UCSD-AML1 (cell line): ENCODE measurements at regions not wholly inside any gene's neighbourhood (a gene's known extent, or its start where the extent isn't known, plus 50 kb on each side); places are given as distances from the start of the nearest gene placed in this dataset.
"Not testable (repeated sequence)": the region's sequence is repeated elsewhere in the genome, so short reads cannot be mapped to it uniquely, and the experiment has no call there.

ENCODE experiments used
- DNase-seq: peaks from one replicate; lab custom pipeline; 2025; ENCODE audit not compliant: unreplicated experiment; lab: John Stamatoyannopoulos, UW

- DNase-seq, result no peak
Measured at GRCh38 chr10:43921478-43921877, 272.8 kb upstream of the ZNF32 start.

DNA sequence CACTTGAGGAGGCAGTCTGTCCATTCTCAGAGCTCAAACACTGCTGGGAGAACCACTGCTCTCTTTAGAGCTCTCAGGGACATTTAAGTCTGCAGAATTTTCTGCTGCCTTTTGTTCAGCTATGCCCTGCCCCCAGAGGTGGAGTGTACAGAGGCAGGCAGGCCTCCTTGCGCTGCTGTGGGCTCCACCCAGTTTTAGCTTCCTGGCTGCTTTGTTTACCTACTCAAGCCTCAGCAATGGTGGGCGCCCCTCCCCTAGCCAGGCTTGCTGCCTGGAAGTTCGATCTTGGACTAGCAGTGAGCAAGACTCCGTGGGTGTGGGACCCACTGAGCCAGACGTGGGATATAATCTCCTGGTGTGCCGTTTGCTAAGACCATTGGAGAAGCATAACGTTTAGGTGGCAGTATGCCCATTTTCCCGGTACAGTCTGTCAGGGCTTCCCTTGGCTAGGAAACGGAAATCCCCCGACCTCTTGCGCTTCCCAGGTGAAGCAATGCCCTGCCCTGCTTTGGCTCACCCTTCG is 271.6 kb upstream of the ZNF32 start:
- not testable (repeated sequence) for DNase-seq

- no peak for DNase-seq
Measured at GRCh38 chr10:43913676-43914235, 265.1 kb upstream of the ZNF32 start.

GRCh38 chr10:43912469-43912868 is 263.8 kb upstream of the ZNF32 start:
- DNase-seq, result no peak

DNA sequence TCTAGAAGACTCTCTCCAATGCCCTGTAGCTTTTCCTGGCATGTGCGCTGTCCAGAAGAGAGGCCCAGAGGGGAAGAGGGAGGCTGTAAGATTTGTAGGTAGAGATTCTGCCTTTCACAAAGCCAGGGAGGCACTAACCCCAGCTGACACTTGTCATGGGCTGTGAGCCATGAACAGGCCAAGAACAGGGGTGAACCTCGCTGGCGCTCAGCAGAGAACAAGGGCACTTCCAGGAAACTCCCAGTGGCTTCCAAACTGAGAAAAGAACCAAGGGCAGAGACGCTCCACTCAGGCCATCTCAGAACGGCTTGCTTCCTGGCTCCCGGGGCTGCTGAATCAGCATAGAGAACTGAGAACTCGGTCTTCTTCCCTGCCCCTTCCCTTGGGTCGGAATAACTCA is 257.8 kb upstream of the ZNF32 start:
- DNase-seq, result no peak

GRCh38 chr10:43905512-43906236 is 257.0 kb upstream of the ZNF32 start:
- DNase-seq, result no peak

GRCh38 chr10:43904844-43905243 is 256.2 kb upstream of the ZNF32 start:
- no peak for DNase-seq

DNA sequence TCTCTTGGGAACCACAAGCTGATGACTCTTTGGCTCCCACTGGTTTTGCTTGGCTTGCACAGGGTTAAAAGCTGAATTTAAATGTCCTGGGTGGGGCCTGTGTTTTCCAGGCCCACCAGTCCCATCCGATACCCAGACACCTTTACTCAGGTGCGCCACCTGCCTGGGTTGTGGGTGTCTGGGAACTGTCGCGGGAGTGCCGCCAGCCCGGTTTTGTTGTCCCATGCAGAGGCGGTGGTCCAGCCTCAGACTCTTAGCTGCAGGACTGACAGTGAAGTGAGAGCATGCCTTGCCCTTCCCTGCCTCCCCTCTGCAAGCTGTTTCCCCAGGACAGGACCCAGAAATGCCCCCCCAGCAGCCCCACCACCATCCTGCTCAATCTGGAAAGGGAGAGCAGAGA is 255.6 kb upstream of the ZNF32 start:
- no peak for DNase-seq

- no peak for DNase-seq
Measured at GRCh38 chr10:43903451-43903850, 254.8 kb upstream of the ZNF32 start.

- DNase-seq, result no peak
Measured at GRCh38 chr10:43902842-43903241, 254.2 kb upstream of the ZNF32 start.

DNA sequence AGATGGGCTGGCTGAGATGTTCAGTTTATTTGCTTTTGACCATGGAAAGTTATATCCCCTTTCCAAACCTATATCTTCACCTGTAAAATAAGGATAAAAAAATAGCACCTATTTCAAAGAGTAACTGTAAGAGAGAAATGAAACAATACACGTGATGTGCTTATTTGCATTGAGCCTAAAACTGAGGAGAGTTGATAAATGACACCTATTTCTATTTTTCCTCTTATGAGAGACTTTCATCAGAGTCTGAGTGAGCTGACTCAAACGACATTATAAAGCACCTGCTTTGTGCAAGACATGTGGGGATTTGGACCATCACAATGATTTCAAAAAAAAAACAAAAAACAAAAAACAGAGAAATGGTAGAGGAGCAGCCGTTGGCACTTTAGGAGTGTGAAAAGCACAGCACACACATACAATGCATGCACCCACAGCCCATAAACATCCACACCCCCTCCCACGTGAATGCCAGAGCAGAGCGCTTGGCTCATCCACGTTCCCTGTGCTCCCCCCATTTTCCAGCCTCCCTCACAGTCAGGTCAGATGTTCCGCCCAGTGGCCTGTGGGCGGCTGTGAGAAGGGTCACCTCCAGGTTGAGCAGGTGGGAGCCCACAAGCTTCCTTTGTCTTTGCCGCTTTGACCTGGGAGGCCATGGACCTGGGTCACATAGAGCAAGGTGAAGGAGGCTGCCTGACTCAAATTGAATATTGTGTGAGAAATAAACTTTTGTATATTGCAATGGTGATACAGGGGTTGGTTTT is 253.2 kb upstream of the ZNF32 start:
- DNase-seq, result no peak

DNA sequence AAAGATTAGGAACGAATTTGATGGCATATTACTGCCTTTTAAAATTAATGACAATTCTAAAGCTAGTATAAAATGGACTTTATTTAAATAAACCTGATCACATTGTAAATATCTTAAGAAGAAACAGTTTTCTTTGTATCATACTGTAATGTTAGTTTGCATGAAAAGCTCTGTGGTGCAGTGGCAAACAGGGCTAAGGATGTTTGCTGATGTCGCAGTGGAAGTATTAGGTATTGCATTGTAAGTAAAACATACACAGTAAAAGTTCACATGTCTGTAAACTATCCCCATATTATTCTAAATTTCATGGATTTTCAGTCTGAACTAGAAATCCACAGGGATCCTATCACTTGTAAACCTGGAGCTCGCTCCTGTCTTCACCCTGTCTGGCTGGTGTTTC is 252.6 kb upstream of the ZNF32 start:
- DNase-seq, result no peak

DNA sequence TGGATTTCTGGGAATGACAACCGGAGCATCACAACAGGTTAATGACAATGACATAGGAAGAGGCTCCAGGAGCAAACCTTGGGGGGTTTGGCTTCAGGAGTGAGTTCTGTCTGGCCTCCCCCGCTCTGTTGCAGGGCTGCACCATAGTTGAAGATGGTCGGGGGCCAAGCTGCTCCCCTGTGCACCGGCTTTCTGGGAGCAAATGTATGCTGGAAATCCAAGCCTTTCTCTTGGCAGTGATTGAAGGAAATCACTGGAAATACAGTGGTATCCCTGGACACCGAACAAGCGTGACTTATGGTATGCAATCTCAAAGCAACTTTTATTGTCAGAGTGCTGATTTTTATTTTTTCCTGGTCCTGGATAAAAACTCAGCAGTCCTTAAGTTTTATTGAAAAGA is 251.9 kb upstream of the ZNF32 start:
- no peak for DNase-seq

DNA sequence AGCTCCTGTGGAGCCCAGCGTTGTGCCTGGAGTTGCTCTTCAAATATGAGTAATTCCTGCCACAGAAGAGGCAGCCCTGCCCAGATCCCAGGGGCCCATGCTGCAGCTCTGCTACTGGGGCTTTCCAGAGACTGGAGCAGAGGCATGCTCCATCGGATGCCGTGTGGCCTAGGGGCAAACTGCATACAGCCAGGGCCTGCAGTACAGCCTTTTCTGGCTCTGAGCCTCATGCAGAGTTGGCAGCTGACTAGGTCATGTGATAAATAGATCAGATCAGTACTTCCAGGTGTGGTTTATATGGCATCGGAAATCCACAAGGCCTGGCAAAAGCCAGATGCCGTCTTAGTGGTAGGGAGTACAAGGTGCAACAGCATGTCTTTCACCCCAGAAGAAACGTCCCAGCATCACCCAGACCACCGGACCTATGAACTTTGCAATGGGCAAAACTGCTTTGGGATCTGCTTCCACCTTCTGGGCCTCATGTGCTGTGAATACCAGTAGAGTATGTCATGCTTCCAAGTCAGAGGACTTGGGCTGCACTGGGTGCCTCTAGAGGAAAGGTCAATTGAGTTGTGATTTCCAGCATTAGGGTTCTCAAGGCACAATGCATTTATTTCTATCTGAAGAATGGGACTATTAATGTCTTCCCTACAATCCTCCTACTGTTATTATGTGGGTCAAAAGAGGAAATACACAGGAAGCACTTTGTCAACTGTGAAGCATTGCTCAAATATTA is 250.7 kb upstream of the ZNF32 start:
- no peak for DNase-seq

DNA sequence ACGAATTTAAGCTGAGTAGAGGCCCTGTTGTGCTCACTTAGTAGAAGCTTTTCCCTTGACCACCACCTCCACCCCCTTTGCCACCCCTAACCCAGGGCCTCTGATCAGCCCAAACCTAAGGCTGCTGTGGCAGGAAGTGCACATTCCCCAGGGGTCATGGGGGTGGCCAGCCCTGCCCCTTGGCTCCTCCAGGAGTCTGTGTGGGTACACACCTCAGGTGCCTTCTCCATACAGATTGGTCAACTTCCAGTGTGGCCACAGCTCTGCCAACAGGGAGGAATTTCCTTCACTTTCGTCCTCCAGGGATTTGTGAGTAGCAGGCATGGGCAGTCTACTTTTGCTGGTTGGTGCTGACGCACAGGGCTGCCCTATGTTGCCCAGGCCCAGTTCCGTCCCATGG is 249.9 kb upstream of the ZNF32 start:
- DNase-seq, result no peak

- DNase-seq, result no peak
Measured at GRCh38 chr10:43897765-43898419, 249.2 kb upstream of the ZNF32 start.

DNA sequence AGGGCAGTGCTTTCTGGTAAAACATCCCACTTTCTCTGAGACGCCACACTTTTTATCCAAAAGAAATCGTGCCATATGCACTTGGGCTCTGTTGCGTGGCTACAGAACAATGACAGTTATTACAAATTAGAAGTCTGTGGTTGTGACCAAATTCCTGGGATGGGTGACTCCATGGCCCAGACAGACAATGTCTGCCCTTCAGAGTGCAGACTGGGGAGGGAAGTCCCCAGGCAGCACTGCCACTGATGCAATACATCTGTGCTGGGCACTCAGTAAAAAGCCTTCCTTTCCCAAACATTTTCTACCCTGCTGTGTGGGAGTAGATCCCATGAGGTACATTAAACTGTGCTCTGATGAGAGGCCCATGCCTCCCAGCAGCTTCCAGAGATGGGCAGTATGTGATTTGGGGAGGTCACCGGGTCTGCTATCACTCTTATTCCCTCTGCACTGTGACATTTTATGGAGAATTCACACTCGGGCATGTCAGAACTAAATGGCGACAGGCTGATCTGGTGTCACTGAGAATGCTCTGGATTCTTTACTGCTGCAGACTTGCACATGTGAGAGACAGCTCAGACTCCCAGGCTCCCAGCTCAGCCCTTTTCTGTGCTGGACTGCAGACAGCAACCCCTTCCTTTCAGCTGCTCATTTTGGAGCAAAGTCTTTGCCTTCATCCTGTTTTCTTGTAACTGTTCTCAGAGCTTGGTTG is 243.5 kb upstream of the ZNF32 start:
- DNase-seq, result no peak

GRCh38 chr10:43891241-43891640 is 242.6 kb upstream of the ZNF32 start:
- DNase-seq, result no peak

DNA sequence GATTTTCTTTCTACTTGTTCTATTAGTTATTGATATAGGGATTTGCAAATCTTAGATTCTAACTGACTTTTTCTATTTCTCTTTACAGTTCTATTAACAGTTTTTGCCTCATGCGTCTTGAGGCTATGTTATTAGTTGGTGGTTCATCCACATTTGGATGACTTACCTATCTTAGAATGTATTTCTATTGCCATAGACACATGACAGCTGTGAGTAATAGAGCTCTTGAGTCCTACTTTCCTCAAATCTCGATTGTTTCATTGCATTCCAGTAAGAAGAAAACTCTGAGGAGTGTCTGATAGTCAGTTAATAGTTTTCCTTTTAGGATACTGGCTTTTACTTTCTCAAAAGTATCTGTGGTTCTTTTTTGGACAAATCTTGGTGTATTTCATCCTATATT is 241.4 kb upstream of the ZNF32 start:
- DNase-seq, result no peak

GRCh38 chr10:43888586-43888985 is 239.9 kb upstream of the ZNF32 start:
- no peak for DNase-seq
